Keratinocyte (primary cell): ENCODE measurements at regions not wholly inside any gene's neighbourhood (a gene's known extent, or its start where the extent isn't known, plus 50 kb on each side); places are given as distances from the start of the nearest gene placed in this dataset.

Experiments
- EZH2 ChIP-seq: IDR thresholded peaks from one replicate; pipeline ENCODE4 v1.6.1; 2012; ENCODE audit warnings: inconsistent platforms, mild to moderate bottlenecking, low read length, moderate library complexity
- TF ChIP-seq, protein P1 (sequence below), 3 experiments: IDR thresholded peaks in 1 of 3; conservative IDR thresholded peaks in 1 of 3; optimal IDR thresholded peaks in 1 of 3; 2 replicates in 2 of 3; 3 replicates in 1 of 3; pipeline versions ENCODE3 to v1.5.1; 2011; ENCODE audit warnings: low read length in 3 of 3, mild to moderate bottlenecking in 3 of 3, moderate library complexity in 2 of 3, control low read depth in 1 of 3, inconsistent platforms in 1 of 3; ENCODE audit not compliant: insufficient read depth in 2 of 3; ENCODE audit errors: extremely low read depth in 1 of 3

DNA sequence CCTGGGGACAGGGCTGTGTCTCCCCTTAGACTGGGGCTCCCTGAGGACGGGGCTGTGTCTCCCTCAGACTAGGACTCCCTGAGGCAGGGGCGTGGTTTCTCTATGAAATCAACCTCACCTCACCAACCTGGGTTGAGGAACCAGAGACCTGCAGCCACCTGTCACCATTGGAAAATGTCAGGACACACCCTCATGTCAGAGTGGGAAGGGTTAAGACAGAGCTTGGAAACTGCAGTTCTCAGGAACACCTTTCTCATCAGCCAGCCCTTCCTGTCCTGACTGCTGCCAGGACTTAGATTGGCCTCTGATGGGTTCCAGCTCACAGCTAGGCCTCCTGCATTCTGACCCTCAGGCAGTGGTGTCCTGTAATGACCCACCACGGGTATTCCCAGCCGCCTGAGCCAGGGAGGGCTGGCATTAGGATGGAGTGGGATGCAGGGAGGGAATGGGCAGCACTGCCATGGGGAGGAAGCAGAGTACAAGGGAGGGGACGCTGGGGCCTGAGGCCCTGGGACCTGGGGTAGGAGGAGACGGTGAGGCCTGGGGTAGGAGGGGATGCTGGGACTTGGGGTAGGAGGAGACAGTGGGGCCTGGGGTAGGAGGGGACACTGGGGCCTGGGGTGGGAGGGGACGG, 76.3 kb downstream of the MRPL14 start:
- TF ChIP-seq, protein P1, sequence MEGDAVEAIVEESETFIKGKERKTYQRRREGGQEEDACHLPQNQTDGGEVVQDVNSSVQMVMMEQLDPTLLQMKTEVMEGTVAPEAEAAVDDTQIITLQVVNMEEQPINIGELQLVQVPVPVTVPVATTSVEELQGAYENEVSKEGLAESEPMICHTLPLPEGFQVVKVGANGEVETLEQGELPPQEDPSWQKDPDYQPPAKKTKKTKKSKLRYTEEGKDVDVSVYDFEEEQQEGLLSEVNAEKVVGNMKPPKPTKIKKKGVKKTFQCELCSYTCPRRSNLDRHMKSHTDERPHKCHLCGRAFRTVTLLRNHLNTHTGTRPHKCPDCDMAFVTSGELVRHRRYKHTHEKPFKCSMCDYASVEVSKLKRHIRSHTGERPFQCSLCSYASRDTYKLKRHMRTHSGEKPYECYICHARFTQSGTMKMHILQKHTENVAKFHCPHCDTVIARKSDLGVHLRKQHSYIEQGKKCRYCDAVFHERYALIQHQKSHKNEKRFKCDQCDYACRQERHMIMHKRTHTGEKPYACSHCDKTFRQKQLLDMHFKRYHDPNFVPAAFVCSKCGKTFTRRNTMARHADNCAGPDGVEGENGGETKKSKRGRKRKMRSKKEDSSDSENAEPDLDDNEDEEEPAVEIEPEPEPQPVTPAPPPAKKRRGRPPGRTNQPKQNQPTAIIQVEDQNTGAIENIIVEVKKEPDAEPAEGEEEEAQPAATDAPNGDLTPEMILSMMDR (optimal IDR thresholded peaks at IDR 0.05 in 1 of 3, IDR thresholded peaks at IDR 0.05 in 1 of 3, conservative IDR thresholded peaks at IDR 0.05 in 1 of 3; ENCODE audit: extremely low read depth in 1 of 3, insufficient read depth in 2 of 3, low read length in 3 of 3), result no peak
- TF ChIP-seq EZH2, result no peak
